ENCODE measurements at regions not wholly inside any gene's neighbourhood (a gene's known extent, or its start where the extent isn't known, plus 50 kb on each side); places are given as distances from the start of the nearest gene placed in this dataset.

DNA sequence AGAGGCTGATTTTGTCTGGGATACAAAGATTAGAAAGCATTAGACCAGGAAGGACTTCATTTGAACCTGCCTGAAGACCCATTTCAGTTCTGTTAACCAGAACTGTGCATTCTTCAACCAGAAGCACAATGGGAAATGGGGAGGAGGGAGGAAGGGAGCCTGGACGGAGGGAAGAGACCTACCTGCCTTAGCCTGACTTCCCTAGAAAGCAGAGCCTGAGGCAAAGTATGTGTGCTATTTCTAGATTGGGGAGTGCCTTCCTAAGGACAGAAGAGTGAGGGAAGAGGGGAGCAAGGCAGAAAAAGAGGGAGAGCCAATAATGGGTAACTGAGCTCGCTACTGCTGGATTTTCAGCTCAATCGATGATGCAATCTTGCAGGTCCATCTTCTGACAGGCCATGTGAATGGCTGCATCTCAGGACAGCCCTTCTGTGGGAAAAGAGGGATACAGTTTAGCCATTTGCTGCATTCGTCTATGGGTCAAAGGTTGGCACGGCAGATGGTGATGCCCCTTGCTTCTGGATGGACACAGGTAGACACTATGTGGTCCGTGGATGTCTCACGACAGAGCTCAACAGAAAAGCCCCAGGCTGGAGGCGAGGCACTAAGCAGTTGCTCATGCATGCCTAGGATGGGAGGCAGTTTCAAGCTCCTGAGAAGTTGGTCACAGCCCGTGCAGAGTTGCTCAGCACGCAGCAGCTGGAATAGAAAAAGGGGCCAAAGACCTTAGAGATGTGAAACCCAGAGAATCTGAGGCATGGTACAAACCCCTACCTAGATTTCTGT is 78.8 kb upstream of the UBL3 start:
- ATAC-seq (no peak), DNase-seq (no peak)
- H3K27ac ChIP-seq = no peak overlapping the region
- H3K36me3 ChIP-seq = no peaks in the 10 kb centered on the region
- intact Hi-C loops (cut with DNase I) = loop anchor here in 4 of 10 donors (10.0 kb wide), 4 partner anchors 154 to 424 kb away; no protein-coding TSS in a partner anchor
- 78 to 84% methylated on average over 10 of the region's 10 CpGs for WGBS, 2 donors
- H3K4me3 ChIP-seq = no peak overlapping the region
- peaks cover 9 to 18% (median 12%) of the 10 kb centered on the region in 9 donors for H3K4me1 ChIP-seq
- TF ChIP-seq, protein P1, sequence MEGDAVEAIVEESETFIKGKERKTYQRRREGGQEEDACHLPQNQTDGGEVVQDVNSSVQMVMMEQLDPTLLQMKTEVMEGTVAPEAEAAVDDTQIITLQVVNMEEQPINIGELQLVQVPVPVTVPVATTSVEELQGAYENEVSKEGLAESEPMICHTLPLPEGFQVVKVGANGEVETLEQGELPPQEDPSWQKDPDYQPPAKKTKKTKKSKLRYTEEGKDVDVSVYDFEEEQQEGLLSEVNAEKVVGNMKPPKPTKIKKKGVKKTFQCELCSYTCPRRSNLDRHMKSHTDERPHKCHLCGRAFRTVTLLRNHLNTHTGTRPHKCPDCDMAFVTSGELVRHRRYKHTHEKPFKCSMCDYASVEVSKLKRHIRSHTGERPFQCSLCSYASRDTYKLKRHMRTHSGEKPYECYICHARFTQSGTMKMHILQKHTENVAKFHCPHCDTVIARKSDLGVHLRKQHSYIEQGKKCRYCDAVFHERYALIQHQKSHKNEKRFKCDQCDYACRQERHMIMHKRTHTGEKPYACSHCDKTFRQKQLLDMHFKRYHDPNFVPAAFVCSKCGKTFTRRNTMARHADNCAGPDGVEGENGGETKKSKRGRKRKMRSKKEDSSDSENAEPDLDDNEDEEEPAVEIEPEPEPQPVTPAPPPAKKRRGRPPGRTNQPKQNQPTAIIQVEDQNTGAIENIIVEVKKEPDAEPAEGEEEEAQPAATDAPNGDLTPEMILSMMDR (IDR thresholded peaks at IDR 0.05) = no peak
- peaks cover 0 to 8% (median 0%) of the 10 kb centered on the region in 11 donors for H3K9me3 ChIP-seq
- H3K27me3 ChIP-seq = no peaks in the 10 kb centered on the region

DNA sequence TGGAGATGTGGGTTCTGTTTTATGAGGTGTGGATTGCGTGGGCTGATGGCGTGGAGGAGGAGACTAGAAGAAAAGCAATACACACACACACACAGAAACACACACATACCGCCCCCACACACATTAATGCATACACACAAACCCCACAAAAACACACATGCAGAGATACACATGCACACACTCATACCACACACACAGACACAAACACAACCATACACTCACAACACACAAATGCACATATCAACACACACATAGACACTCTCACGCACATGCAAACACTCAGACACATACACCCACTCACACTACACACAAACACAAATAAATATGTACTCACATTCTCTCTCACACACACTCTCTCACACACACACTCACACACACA is 75.7 kb upstream of the UBL3 start:
- intact Hi-C loops (cut with DNase I) = loop anchor here in 4 of 10 donors (10.0 kb wide), 4 partner anchors 151 to 421 kb away; no protein-coding TSS in a partner anchor
- H3K4me1 ChIP-seq = peaks cover 12 to 38% (median 26%) of the 10 kb centered on the region in 9 donors
- no peaks in the 10 kb centered on the region for H3K9me3 ChIP-seq
- no peak overlapping the region for H3K4me3 ChIP-seq
- no peaks in the 10 kb centered on the region for H3K36me3 ChIP-seq
- no peak for DNase-seq
- no peak for ATAC-seq
- WGBS, 2 donors = 94 to 97% methylated on average over 4 of the region's 4 CpGs
- TF ChIP-seq, protein P1 (IDR thresholded peaks at IDR 0.05) = no peak
- no peaks in the 10 kb centered on the region for H3K27me3 ChIP-seq
- no peak overlapping the region for H3K27ac ChIP-seq

DNA sequence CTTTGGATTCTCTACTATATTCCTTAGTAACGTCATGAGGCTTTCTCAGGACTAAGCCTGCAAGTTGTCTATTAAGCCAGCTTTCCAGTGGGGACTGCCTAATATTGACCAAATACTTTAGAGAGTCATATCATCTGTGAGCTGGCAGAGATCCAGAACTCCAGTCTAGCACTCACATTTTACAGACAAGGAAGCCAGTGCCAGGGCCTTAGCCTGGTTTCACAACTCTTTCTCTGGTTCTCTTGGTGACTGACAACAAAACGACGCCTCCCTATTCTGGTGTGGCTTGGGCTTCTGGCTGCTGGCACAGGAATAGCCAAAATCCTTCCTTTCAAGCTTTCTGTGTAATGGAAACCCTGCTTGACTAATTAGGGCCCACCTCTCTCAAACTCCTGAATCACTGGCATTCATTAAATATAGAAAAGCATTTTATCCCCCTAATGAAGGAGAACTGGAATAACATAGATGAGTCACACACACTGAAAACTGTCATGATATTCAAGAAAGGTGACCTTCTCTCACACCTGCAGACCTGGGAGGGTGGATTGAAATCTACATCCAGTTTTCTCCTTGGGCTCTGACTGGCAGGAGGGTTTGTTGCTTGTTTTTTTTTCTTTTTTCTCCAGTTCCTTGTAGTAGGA is 75.2 kb upstream of the UBL3 start:
- TF ChIP-seq, protein P1 (IDR thresholded peaks at IDR 0.05) = no peak
- peak overlapping the region in 2 of 10 donors; percentile 40 to 54 for H3K27ac ChIP-seq
- ATAC-seq = peak; percentile 53 to 89 (median 80)
- no peaks in the 10 kb centered on the region for H3K9me3 ChIP-seq
- no peak overlapping the region for H3K4me3 ChIP-seq
- intact Hi-C loops (cut with DNase I) = loop anchor here in 4 of 10 donors (10.0 kb wide), 4 partner anchors 151 to 421 kb away; no protein-coding TSS in a partner anchor
- H3K4me1 ChIP-seq = peaks cover 12 to 38% (median 26%) of the 10 kb centered on the region in 9 donors
- no peaks in the 10 kb centered on the region for H3K36me3 ChIP-seq
- no peaks in the 10 kb centered on the region for H3K27me3 ChIP-seq
- peak; percentile 30 to 80 for DNase-seq
- WGBS, 2 donors = 16 to 27% methylated on average over 3 of the region's 3 CpGs

DNA sequence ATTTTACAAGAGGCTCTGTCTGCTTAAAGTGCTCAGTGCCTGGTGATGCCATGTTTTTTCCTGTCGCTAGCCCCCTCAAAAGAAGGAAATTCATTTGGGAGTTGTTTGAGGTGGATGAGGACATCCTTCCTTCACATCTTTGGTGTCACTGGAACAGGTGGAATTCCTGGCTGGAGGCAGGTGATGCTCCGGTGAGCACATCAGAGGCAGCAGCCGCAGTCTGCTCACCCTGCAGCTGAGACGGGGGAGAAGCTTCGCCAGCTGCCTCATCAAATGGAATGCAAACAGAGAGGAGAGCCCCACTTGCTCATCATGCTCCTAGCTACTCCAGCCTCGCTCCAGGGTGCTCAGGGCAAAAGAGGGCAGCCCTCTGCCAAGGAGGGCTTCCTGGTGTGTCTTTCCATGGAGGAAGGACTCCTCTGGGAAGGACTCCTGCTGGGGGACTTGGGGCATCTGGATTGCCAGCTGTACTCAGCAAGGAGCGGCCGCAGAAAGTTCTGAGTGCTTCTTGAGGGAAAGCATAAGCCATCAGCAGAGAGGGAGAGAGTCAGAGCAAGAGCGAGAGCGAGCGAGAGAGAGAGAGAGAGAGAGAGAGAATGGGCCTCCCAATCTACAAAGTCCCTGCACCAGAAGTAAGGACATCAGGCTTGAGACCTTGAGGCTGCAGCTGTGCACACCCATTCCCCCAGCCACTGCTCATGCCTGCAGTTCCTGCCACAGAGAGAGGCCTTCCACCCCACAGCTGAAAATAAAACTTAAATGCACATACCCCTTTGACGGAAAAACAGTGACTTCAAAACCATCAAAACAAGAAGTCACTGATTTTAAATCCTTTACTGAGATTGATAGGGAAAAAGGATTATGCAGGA is 74.3 kb upstream of the UBL3 start:
- ATAC-seq (peak in 1 of 8 donors; percentile 24), DNase-seq (no peak)
- 87 to 88% methylated on average over 12 of the region's 12 CpGs for WGBS, 2 donors
- intact Hi-C loops (cut with DNase I) = loop anchor here in 5 of 10 donors (5.0 to 10.0 kb wide), 7 partner anchors 72 to 420 kb away; partner anchors contain the start of gene UBL3 (in 2 of the 5)
- no peaks in the 10 kb centered on the region for H3K9me3 ChIP-seq
- H3K4me3 ChIP-seq = no peak overlapping the region
- no peaks in the 10 kb centered on the region for H3K27me3 ChIP-seq
- TF ChIP-seq, protein P1 (IDR thresholded peaks at IDR 0.05) = no peak
- no peaks in the 10 kb centered on the region for H3K36me3 ChIP-seq
- H3K27ac ChIP-seq = peak overlapping the region in 7 of 10 donors; percentile 13 to 72 (median 43)
- peaks cover 12 to 38% (median 26%) of the 10 kb centered on the region in 9 donors for H3K4me1 ChIP-seq
